Upper lobe of left lung (tissue), 6 donors: ENCODE measurements at regions not wholly inside any gene's neighbourhood (a gene's known extent, or its start where the extent isn't known, plus 50 kb on each side); places are given as distances from the start of the nearest gene placed in this dataset.

Experiments used
- ATAC-seq, 2 donors: fragments of 200-7000 bp; cut with Tn5 transposase; one replicate each; pipeline ENCODE4 v1.9.1; 2022; ENCODE audit warnings: mild to moderate bottlenecking in 2 of 2, moderate library complexity in 2 of 2; ENCODE audit not compliant: low FRiP score in 2 of 2
- DNase-seq, 2 donors: peaks; one replicate each; pipeline ENCODE4 v3.0.0-alpha.2; 2019 to 2020
- H3K27ac ChIP-seq, 4 donors: fragments of 200-600 bp; sonication (generic); one replicate each; pipeline ENCODE4 v1.5.1; 2016 to 2019
- H3K27me3 ChIP-seq, 4 donors: fragments of 200-600 bp; sonication (generic); one replicate each; pipeline ENCODE4 v1.5.1; 2017 to 2019
- H3K36me3 ChIP-seq, 4 donors: fragments of 200-600 bp; sonication (generic); one replicate each; pipeline ENCODE4 v1.5.1; 2016 to 2019
- H3K4me1 ChIP-seq, 4 donors: fragments of 200-600 bp; sonication (generic); one replicate each; pipeline ENCODE4 v1.5.1; 2018 to 2019
- H3K4me3 ChIP-seq, 4 donors: fragments of 200-600 bp; sonication (generic); one replicate each; pipeline ENCODE4 v1.5.1; 2017 to 2019; ENCODE audit warnings: mild to moderate bottlenecking in 2 of 4, moderate library complexity in 1 of 4
- H3K9me3 ChIP-seq, 4 donors: fragments of 200-600 bp; sonication (generic); one replicate each; pipeline ENCODE4 v1.5.1; 2018 to 2019
- CTCF ChIP-seq, 6 experiments: fragments of 450-650 bp in 4 of 6; fragments of 200-600 bp in 2 of 6; sonication (generic) in 2 of 6; IDR thresholded peaks; one replicate each; pipeline ENCODE4 v1.5.1; 2016 to 2019; ENCODE audit warnings: antibody characterized with exemption in 6 of 6
- EP300 ChIP-seq, 4 donors: sonication (generic); formaldehyde crosslinking; IDR thresholded peaks; one replicate each; pipeline ENCODE4 v1.5.1; 2017; ENCODE audit warnings: antibody characterized with exemption in 4 of 4, control low read depth in 2 of 4
- POLR2A ChIP-seq, 4 donors: fragments of 450-650 bp; IDR thresholded peaks; one replicate each; pipeline ENCODE4 v1.5.1; 2016 to 2017; ENCODE audit warnings: antibody characterized with exemption in 4 of 4, mild to moderate bottlenecking in 2 of 4
- POLR2AphosphoS5 ChIP-seq, 2 donors: sonication (generic); formaldehyde crosslinking; IDR thresholded peaks; one replicate each; pipeline ENCODE4 v1.5.1; 2017; ENCODE audit warnings: antibody characterized with exemption in 2 of 2
- WGBS, 2 donors: methylation state at CpG; one replicate each; pipeline ENCODE4 v1.1.5; 2017 to 2018; 5-methylcytosine and 5-hydroxymethylcytosine counted together
- donor health status: DM: no; HTN: no; CAD: no; lungs with moderate emphysema.
- donor health status: DM: no; HTN: yes; CAD: no; lungs with severe emphysema.

- DNase-seq: no peak
- no peaks in the 10 kb centered on the region for H3K9me3 ChIP-seq
- no peak for ATAC-seq
- peak overlapping the region in 2 of 4 donors; percentile 46 to 89 for H3K27ac ChIP-seq
- WGBS, 2 donors: 87 to 89% methylated on average over 9 of the region's 9 CpGs
- H3K4me3 ChIP-seq: no peak overlapping the region
- no peaks in the 10 kb centered on the region for H3K36me3 ChIP-seq
- H3K4me1 ChIP-seq: peaks cover 45 to 62% (median 55%) of the 10 kb centered on the region in 4 donors
- TF ChIP-seq CTCF (IDR thresholded peaks at IDR 0.05) (no peak), POLR2A (IDR thresholded peaks at IDR 0.05) (no peak), POLR2AphosphoS5 (IDR thresholded peaks at IDR 0.05) (no peak), EP300 (IDR thresholded peaks at IDR 0.05) (no peak)
- no peaks in the 10 kb centered on the region for H3K27me3 ChIP-seq
These were observed 90.4 kb downstream of the CEBPB start for GRCh38 chr20:50280851-50281655.

DNA sequence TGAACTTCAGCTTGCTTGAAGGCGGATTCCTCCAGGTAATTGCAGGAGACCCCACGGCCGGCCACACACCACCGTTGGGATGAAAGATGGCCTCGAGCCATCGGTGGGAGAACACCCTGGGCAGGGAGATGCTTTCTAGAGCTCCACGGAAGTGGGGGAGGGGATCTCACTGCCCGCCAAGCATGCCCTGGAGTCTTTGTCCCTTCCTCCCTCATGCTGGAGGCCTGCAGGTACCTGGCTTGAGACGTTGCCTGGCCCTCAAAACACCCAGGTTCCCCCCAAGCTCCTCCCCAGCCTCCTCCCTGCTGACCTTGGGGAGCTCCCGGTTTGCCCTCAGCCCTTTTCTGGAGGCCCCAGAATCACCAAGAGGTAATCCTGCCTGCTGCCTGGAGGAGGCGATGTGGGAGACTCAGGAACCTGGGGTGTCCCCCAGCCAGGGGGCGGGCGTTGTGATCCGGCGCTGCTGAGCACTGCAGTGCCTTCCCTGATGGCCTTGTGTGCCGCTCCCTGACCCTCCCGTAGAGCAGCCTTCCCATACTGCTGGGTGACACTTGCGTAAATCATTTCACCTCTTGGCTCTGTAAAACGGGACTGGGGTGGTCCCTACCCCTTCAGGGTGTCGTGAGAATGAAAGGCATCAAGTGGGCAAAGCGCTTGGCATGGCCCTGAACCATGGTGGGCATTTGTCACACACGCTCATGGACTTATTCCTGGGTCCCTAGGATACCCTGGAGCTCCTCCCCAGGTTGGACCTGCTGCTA is 91.4 kb downstream of the CEBPB start:
- no peaks in the 10 kb centered on the region for H3K27me3 ChIP-seq
- H3K4me1 ChIP-seq: peaks cover 49 to 60% (median 54%) of the 10 kb centered on the region in 4 donors
- TF ChIP-seq POLR2AphosphoS5 (IDR thresholded peaks at IDR 0.05) (no peak), CTCF (IDR thresholded peaks at IDR 0.05) (peak in 1 of 6 experiments; percentile 27), EP300 (IDR thresholded peaks at IDR 0.05) (no peak)
- H3K36me3 ChIP-seq: no peaks in the 10 kb centered on the region
- ATAC-seq (no peak), DNase-seq (no peak)
- WGBS, 2 donors: 84 to 92% methylated on average over 13 to 22 of the region's 22 CpGs
- H3K4me3 ChIP-seq: no peak overlapping the region
- no peaks in the 10 kb centered on the region for H3K9me3 ChIP-seq
- H3K27ac ChIP-seq: peak overlapping the region in 2 of 4 donors; percentile 70 to 72

DNA sequence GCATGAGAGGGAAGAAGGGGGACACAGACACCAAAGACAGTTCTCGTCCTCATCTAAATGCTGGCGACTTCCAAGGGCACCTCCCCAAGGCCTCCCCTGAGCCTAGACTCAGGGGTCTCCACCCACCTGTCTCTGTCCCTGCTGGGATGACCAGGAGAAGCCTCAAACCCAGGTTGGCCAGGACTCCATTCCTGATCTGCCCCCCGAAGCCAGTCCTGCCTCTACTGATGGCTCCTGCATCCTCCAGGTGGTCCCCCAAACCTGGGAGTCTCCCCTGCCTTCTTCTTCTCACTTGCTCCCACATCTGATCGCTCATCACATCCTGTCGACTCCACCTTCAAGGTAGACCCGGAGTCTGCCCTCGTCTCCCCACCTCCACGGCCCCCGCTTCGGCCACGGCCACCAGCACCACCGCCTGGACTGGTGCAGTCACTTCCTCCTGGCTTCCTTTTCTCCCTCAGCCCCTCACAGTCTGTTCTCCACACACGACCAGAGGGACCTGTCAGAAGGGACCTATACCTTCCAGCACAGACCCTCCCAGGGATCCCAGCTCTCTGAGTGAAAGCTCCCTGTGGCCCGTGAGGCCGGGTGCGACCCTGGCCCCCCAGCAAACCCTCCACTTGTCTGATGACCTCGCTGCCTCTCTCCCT is 92.1 kb downstream of the CEBPB start:
- 67 to 77% methylated on average over 17 of the region's 17 CpGs for WGBS, 2 donors
- H3K4me1 ChIP-seq: peaks cover 43 to 53% (median 47%) of the 10 kb centered on the region in 4 donors
- peak overlapping the region; percentile 65 to 80 (median 71) for H3K27ac ChIP-seq

DNA sequence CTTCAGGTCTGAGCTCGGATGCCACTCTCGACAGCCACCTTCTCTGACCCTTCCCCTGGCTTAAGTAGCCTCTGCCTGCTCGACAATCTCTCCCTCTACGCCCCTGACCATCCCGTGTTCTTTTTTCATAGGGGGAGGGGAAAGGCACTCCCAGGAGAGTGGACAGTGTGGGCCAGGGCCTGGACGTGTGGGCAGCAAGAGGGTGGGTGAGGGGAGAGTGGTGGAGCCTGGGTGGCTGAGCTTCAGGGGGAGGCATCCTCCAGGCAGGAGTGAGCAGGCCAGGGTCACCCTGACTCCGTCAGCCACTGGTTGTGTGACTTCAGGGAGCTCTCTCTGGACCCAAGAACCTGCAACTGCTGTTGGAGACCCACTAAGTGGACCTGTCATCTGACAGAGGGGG is 92.7 kb downstream of the CEBPB start:
- Histone ChIP-seq H3K27me3 (no peaks in the 10 kb centered on the region), H3K27ac (peak overlapping the region; percentile 65 to 80 (median 71)), H3K4me1 (peaks cover 37 to 47% (median 41%) of the 10 kb centered on the region in 4 donors), H3K4me3 (no peak overlapping the region), H3K36me3 (no peaks in the 10 kb centered on the region), H3K9me3 (no peaks in the 10 kb centered on the region)
- DNase-seq (no peak), ATAC-seq (no peak)
- TF ChIP-seq CTCF (IDR thresholded peaks at IDR 0.05) (no peak), EP300 (IDR thresholded peaks at IDR 0.05) (no peak), POLR2A (IDR thresholded peaks at IDR 0.05) (no peak)
- WGBS, 2 donors: 73% methylated on average over 6 to 7 of the region's 7 CpGs

More for the DNA sequence above, 92.1 kb downstream of the CEBPB start:
- H3K27me3 ChIP-seq: no peaks in the 10 kb centered on the region
- no peak for DNase-seq
- H3K9me3 ChIP-seq: no peaks in the 10 kb centered on the region
- no peak for TF ChIP-seq CTCF (IDR thresholded peaks at IDR 0.05)
- TF ChIP-seq POLR2A (IDR thresholded peaks at IDR 0.05): no peak
- TF ChIP-seq POLR2AphosphoS5 (IDR thresholded peaks at IDR 0.05): no peak
- no peak for TF ChIP-seq EP300 (IDR thresholded peaks at IDR 0.05)
- ATAC-seq: no peak
- H3K36me3 ChIP-seq: no peaks in the 10 kb centered on the region
- no peak overlapping the region for H3K4me3 ChIP-seq
